ENCODE measurements at regions not wholly inside any gene's neighbourhood (a gene's known extent, or its start where the extent isn't known, plus 50 kb on each side); places are given as distances from the start of the nearest gene placed in this dataset.

- Histone ChIP-seq H3K4me3 (no peak overlapping the region), H3K36me3 (ENCODE audit: low read depth, missing control alignments) (no peaks in the 10 kb centered on the region), H3K27me3 (no peaks in the 10 kb centered on the region), H3K9me3 (no peaks in the 10 kb centered on the region), H3K4me1 (no peaks in the 10 kb centered on the region), H3K27ac (no peak overlapping the region)
- TF ChIP-seq POLR2A (IDR thresholded peaks at IDR 0.05): no peak
- TF ChIP-seq CTCF (IDR thresholded peaks at IDR 0.05): no peak
- WGBS, 2 donors: 82 to 89% methylated on average over 11 to 15 of the region's 15 CpGs
- no peak for DNase-seq
- intact Hi-C loops (cut with DNase I; ENCODE audit: low total_unique reads): no loop called here
Observed at GRCh38 chr17:73747221-73748002, 103.2 kb upstream of the SDK2 start.

- H3K27ac ChIP-seq: no peak overlapping the region
- intact Hi-C loops (cut with DNase I; ENCODE audit: low total_unique reads): no loop called here
- no peaks in the 10 kb centered on the region for H3K9me3 ChIP-seq
- no peak for TF ChIP-seq CTCF (IDR thresholded peaks at IDR 0.05)
- no peak for TF ChIP-seq POLR2A (IDR thresholded peaks at IDR 0.05)
- no peak overlapping the region for H3K4me3 ChIP-seq
- no peaks in the 10 kb centered on the region for H3K36me3 ChIP-seq (ENCODE audit: low read depth, missing control alignments)
- H3K4me1 ChIP-seq: no peaks in the 10 kb centered on the region
- no peaks in the 10 kb centered on the region for H3K27me3 ChIP-seq
- no peak for DNase-seq
- WGBS, 2 donors: 71 to 79% methylated on average over 17 to 18 of the region's 18 CpGs
Observed at GRCh38 chr17:73748508-73748907, 104.3 kb upstream of the SDK2 start.

- intact Hi-C loops (cut with DNase I; ENCODE audit: low total_unique reads): no loop called here
- TF ChIP-seq CTCF (IDR thresholded peaks at IDR 0.05) (no peak), POLR2A (IDR thresholded peaks at IDR 0.05) (no peak)
- Histone ChIP-seq H3K4me3 (no peak overlapping the region), H3K36me3 (ENCODE audit: low read depth, missing control alignments) (no peaks in the 10 kb centered on the region), H3K27me3 (no peaks in the 10 kb centered on the region), H3K9me3 (no peaks in the 10 kb centered on the region), H3K27ac (no peak overlapping the region), H3K4me1 (no peaks in the 10 kb centered on the region)
- whole genome bisulfite sequencing, 2 donors: 69 to 78% methylated on average over 6 of the region's 6 CpGs
- DNase-seq: no peak
Observed at GRCh38 chr17:73749337-73749823, 105.1 kb upstream of the SDK2 start.

- no peaks in the 10 kb centered on the region for H3K36me3 ChIP-seq (ENCODE audit: low read depth, missing control alignments)
- no peak for TF ChIP-seq POLR2A (IDR thresholded peaks at IDR 0.05)
- TF ChIP-seq CTCF (IDR thresholded peaks at IDR 0.05): no peak
- no peak for DNase-seq
- 67 to 78% methylated on average over 10 to 16 of the region's 16 CpGs for WGBS, 2 donors
- H3K4me3 ChIP-seq: no peak overlapping the region
- intact Hi-C loops (cut with DNase I; ENCODE audit: low total_unique reads): no loop called here
- H3K27ac ChIP-seq: no peak overlapping the region
- no peaks in the 10 kb centered on the region for H3K27me3 ChIP-seq
- no peaks in the 10 kb centered on the region for H3K4me1 ChIP-seq
- H3K9me3 ChIP-seq: no peaks in the 10 kb centered on the region
Observed at GRCh38 chr17:73749928-73750605, 105.8 kb upstream of the SDK2 start.

Data from testis (tissue), 2 donors.